Choroid plexus epithelial cell (primary cell): ENCODE measurements at regions not wholly inside any gene's neighbourhood (a gene's known extent, or its start where the extent isn't known, plus 50 kb on each side); places are given as distances from the start of the nearest gene placed in this dataset.
A peak's percentile ranks its signal among the peaks of the same experiment; 100 is the strongest.
"Not testable (repeated sequence)": the region's sequence is repeated elsewhere in the genome, so short reads cannot be mapped to it uniquely, and the experiment has no call there.

Experiments
- DNase-seq: peaks from one replicate; pipeline ENCODE4 v3.0.0-alpha.2; 2010; ENCODE audit warnings: low read depth
- H3K4me3 ChIP-seq: 2 replicates; pipeline ENCODE4 v1.5.1; 2011; ENCODE audit warnings: low read depth, mild to moderate bottlenecking, control low read depth, low read length, moderate library complexity
- TF ChIP-seq, protein P1 (sequence below): conservative IDR thresholded peaks from 2 replicates; pipeline ENCODE4 v1.5.1; 2011; ENCODE audit warnings: low read depth, mild to moderate bottlenecking, control low read depth, inconsistent platforms, low read length, moderate library complexity

- no peak overlapping the region for H3K4me3 ChIP-seq
- TF ChIP-seq, protein P1, sequence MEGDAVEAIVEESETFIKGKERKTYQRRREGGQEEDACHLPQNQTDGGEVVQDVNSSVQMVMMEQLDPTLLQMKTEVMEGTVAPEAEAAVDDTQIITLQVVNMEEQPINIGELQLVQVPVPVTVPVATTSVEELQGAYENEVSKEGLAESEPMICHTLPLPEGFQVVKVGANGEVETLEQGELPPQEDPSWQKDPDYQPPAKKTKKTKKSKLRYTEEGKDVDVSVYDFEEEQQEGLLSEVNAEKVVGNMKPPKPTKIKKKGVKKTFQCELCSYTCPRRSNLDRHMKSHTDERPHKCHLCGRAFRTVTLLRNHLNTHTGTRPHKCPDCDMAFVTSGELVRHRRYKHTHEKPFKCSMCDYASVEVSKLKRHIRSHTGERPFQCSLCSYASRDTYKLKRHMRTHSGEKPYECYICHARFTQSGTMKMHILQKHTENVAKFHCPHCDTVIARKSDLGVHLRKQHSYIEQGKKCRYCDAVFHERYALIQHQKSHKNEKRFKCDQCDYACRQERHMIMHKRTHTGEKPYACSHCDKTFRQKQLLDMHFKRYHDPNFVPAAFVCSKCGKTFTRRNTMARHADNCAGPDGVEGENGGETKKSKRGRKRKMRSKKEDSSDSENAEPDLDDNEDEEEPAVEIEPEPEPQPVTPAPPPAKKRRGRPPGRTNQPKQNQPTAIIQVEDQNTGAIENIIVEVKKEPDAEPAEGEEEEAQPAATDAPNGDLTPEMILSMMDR, result no peak
- DNase-seq, result no peak
Measured at GRCh38 chr10:35827783-35828182, 185.7 kb upstream of the FZD8 start.

DNA sequence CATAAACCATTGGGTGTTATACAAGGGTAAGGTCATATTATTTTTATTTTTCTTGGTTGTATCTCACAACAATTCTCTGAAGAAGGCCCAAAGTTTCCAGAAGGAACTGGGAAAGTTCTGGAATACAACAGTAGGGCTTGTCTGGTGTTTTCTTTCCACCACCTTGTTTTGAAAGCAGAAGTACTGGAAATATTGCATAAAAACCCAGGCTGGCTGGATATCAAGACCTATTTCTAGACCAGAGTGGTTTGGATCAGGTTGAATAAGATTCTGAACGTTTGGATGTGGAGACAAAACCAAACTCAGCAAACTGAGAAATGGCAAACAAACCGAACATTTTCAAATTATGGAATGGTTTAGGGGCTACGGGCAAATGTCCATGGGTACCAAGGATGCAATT lies 182.6 kb upstream of the FZD8 start:
- DNase-seq, result no peak
- no peak overlapping the region for H3K4me3 ChIP-seq
- TF ChIP-seq, protein P1, result no peak

DNA sequence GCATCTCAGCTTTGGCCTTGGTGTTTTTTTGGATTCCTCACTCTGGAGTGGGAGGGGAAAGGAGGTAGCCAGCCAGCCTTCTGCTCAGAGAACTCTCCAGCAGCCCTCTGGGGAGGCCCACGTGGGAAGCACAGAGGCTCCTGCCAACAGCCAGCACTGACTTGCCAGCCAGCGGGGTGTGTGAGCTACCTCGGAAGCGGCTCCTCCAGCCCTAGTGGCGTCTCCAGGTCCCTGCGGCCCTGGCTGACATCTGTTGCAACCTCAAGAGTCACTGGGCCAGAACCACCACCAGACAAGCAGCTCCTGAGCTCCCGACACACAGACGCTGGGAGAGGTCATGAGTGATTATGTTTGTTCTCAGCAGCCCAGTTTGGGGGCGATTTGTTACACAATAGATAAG lies 180.2 kb upstream of the FZD8 start:
- TF ChIP-seq, protein P1, result peak; percentile 58

GRCh38 chr10:35821339-35821911 lies 179.3 kb upstream of the FZD8 start:
- H3K4me3 ChIP-seq, result no peak overlapping the region
- DNase-seq, result peak; percentile 65
- TF ChIP-seq, protein P1, result no peak

More for the DNA sequence above, 180.2 kb upstream of the FZD8 start:
- no peak overlapping the region for H3K4me3 ChIP-seq
- peak; percentile 87 for DNase-seq

DNA sequence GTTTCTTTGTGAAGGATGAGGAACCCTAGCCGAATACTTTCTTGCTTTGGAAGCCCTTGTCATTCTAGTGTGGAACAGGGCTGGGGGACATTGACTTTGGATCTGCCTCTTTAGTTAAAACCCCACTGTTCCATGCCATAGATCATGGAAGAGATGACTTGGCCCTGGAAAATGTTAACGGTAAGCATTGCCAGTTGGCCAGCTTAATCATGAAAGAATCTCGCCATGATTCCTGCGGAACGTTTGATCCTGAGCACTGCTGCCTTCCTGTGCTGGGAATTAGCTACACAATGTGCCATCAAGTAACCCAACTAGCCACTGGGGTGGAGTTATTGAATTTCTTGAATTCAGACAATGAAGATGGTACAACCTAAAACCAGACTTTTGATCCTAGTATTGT lies 177.6 kb upstream of the FZD8 start:
- H3K4me3 ChIP-seq, result no peak overlapping the region
- TF ChIP-seq, protein P1, result no peak
- DNase-seq, result no peak

GRCh38 chr10:35819011-35819410 lies 176.9 kb upstream of the FZD8 start:
- no peak overlapping the region for H3K4me3 ChIP-seq
- TF ChIP-seq, protein P1, result no peak
- no peak for DNase-seq

DNA sequence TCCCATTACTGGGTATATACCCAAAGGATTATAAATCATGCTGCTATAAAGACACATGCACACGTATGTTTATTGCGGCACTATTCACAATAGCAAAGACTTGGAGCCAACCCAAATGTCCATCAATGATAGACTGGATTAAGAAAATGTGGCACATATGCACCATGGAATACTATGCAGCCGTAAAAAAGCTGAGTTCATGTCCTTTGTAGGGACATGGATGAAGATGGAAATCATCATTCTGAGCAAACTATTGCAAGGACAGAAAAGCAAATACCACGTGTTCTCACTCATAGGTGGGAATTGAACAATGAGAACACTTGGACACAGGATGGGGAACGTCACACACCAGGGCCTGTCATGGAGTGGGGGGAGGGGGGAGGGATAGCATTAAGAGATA lies 175.0 kb upstream of the FZD8 start:
- not testable (repeated sequence) for DNase-seq, H3K4me3 ChIP-seq
